ENCODE measurements at regions not wholly inside any gene's neighbourhood (a gene's known extent, or its start where the extent isn't known, plus 50 kb on each side); places are given as distances from the start of the nearest gene placed in this dataset.

DNA sequence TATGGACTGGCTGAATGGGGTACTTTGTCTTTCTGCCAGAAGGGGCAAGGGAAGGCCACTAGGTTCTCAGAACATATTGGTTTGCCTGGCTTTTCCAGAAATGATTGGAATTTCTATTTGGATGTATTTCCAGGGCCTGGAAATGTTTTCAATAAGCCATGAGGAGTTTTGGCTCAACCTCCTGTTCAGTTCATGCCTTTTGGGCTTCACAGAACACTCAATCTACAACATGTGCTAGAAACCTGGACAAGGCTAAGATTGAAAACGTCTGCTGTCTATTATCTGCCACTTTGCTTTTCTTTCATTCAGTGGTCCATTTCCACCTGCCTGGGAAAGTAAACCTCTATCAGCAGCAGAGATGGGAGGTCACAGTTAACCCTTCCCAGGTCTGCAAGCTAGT lies 793.4 kb downstream of the TENT5A start (continued):
- no peak for TF ChIP-seq SMAD4 (CRISPR knock-in tag; IDR thresholded peaks at IDR 0.05)
- TF ChIP-seq SMAD3 (CRISPR knock-in tag; IDR thresholded peaks at IDR 0.05; ENCODE audit: borderline replicate concordance) = no peak
- no peak for TF ChIP-seq SOX15 (CRISPR knock-in tag; IDR thresholded peaks at IDR 0.05)
- TF ChIP-seq ZNF121 (CRISPR knock-in tag; IDR thresholded peaks at IDR 0.05) = no peak
- TF ChIP-seq, protein P1, sequence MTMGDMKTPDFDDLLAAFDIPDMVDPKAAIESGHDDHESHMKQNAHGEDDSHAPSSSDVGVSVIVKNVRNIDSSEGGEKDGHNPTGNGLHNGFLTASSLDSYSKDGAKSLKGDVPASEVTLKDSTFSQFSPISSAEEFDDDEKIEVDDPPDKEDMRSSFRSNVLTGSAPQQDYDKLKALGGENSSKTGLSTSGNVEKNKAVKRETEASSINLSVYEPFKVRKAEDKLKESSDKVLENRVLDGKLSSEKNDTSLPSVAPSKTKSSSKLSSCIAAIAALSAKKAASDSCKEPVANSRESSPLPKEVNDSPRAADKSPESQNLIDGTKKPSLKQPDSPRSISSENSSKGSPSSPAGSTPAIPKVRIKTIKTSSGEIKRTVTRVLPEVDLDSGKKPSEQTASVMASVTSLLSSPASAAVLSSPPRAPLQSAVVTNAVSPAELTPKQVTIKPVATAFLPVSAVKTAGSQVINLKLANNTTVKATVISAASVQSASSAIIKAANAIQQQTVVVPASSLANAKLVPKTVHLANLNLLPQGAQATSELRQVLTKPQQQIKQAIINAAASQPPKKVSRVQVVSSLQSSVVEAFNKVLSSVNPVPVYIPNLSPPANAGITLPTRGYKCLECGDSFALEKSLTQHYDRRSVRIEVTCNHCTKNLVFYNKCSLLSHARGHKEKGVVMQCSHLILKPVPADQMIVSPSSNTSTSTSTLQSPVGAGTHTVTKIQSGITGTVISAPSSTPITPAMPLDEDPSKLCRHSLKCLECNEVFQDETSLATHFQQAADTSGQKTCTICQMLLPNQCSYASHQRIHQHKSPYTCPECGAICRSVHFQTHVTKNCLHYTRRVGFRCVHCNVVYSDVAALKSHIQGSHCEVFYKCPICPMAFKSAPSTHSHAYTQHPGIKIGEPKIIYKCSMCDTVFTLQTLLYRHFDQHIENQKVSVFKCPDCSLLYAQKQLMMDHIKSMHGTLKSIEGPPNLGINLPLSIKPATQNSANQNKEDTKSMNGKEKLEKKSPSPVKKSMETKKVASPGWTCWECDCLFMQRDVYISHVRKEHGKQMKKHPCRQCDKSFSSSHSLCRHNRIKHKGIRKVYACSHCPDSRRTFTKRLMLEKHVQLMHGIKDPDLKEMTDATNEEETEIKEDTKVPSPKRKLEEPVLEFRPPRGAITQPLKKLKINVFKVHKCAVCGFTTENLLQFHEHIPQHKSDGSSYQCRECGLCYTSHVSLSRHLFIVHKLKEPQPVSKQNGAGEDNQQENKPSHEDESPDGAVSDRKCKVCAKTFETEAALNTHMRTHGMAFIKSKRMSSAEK (CRISPR knock-in tag; IDR thresholded peaks at IDR 0.05; ENCODE audit: borderline replicate concordance) = no peak
- TF ChIP-seq FOXJ3 (CRISPR knock-in tag; IDR thresholded peaks at IDR 0.05; ENCODE audit: borderline replicate concordance) = no peak

DNA sequence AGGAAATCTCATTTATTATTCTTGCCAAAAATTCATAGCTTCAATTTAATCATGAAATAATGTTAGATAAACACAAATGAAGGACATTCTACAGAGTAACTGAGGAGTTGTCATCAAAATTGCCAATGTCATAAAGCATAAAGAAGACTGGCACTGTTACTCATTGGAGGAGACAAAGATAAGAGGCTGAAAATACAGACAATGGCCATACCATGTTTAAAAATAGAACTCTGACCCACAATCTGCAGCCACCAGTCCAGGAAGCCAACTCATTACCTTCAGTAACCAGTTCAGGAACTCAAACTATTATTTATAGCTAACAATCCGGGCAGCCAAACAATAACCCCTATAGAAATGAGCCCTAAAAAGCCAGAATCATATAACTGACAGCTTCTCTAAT lies 795.6 kb downstream of the TENT5A start:
- ChIA-PET POLR2A (no interaction called here), CTCF (no interaction called here)
- ATAC-seq = no peak
- no peak for DNase-seq (ENCODE audit: low spot score)
- Mint-ChIP-seq H3K27ac (no peak overlapping the region), H3K4me1 (peaks cover 6% of the 10 kb centered on the region), H3K9me3 (no peaks in the 10 kb centered on the region), H3K27me3 (ENCODE audit: low read depth) (no peaks in the 10 kb centered on the region), H3K36me3 (no peaks in the 10 kb centered on the region), H3K4me3 (no peak overlapping the region)
- TF ChIP-seq ELF4 (CRISPR knock-in tag; IDR thresholded peaks at IDR 0.05; ENCODE audit: low read depth) (no peak), FOXP1 (CRISPR knock-in tag; IDR thresholded peaks at IDR 0.05; ENCODE audit: borderline replicate concordance) (no peak), JAZF1 (CRISPR knock-in tag; IDR thresholded peaks at IDR 0.05) (no peak), MYBL2 (CRISPR knock-in tag; IDR thresholded peaks at IDR 0.05) (no peak), GABPB1 (CRISPR knock-in tag; IDR thresholded peaks at IDR 0.05) (no peak), TEAD4 (CRISPR knock-in tag; IDR thresholded peaks at IDR 0.05) (no peak), HMGA2 (CRISPR knock-in tag; IDR thresholded peaks at IDR 0.05) (no peak), GTF2I (CRISPR knock-in tag; conservative IDR thresholded peaks at IDR 0.05) (no peak), TCF7 (CRISPR knock-in tag; IDR thresholded peaks at IDR 0.05; ENCODE audit: low read depth) (no peak), ZNF121 (CRISPR knock-in tag; IDR thresholded peaks at IDR 0.05) (no peak), ZBTB21 (CRISPR knock-in tag; IDR thresholded peaks at IDR 0.05; ENCODE audit: borderline replicate concordance) (no peak)
- TF ChIP-seq, protein P2, sequence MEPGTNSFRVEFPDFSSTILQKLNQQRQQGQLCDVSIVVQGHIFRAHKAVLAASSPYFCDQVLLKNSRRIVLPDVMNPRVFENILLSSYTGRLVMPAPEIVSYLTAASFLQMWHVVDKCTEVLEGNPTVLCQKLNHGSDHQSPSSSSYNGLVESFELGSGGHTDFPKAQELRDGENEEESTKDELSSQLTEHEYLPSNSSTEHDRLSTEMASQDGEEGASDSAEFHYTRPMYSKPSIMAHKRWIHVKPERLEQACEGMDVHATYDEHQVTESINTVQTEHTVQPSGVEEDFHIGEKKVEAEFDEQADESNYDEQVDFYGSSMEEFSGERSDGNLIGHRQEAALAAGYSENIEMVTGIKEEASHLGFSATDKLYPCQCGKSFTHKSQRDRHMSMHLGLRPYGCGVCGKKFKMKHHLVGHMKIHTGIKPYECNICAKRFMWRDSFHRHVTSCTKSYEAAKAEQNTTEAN (CRISPR knock-in tag; IDR thresholded peaks at IDR 0.05) = no peak
- TF ChIP-seq, protein P3, sequence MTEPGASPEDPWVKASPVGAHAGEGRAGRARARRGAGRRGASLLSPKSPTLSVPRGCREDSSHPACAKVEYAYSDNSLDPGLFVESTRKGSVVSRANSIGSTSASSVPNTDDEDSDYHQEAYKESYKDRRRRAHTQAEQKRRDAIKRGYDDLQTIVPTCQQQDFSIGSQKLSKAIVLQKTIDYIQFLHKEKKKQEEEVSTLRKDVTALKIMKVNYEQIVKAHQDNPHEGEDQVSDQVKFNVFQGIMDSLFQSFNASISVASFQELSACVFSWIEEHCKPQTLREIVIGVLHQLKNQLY (CRISPR knock-in tag; IDR thresholded peaks at IDR 0.05) = no peak
- TF ChIP-seq, protein P4, sequence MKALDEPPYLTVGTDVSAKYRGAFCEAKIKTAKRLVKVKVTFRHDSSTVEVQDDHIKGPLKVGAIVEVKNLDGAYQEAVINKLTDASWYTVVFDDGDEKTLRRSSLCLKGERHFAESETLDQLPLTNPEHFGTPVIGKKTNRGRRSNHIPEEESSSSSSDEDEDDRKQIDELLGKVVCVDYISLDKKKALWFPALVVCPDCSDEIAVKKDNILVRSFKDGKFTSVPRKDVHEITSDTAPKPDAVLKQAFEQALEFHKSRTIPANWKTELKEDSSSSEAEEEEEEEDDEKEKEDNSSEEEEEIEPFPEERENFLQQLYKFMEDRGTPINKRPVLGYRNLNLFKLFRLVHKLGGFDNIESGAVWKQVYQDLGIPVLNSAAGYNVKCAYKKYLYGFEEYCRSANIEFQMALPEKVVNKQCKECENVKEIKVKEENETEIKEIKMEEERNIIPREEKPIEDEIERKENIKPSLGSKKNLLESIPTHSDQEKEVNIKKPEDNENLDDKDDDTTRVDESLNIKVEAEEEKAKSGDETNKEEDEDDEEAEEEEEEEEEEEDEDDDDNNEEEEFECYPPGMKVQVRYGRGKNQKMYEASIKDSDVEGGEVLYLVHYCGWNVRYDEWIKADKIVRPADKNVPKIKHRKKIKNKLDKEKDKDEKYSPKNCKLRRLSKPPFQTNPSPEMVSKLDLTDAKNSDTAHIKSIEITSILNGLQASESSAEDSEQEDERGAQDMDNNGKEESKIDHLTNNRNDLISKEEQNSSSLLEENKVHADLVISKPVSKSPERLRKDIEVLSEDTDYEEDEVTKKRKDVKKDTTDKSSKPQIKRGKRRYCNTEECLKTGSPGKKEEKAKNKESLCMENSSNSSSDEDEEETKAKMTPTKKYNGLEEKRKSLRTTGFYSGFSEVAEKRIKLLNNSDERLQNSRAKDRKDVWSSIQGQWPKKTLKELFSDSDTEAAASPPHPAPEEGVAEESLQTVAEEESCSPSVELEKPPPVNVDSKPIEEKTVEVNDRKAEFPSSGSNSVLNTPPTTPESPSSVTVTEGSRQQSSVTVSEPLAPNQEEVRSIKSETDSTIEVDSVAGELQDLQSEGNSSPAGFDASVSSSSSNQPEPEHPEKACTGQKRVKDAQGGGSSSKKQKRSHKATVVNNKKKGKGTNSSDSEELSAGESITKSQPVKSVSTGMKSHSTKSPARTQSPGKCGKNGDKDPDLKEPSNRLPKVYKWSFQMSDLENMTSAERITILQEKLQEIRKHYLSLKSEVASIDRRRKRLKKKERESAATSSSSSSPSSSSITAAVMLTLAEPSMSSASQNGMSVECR (CRISPR knock-in tag; IDR thresholded peaks at IDR 0.05; ENCODE audit: borderline replicate concordance) = no peak
- TF ChIP-seq, protein P5, sequence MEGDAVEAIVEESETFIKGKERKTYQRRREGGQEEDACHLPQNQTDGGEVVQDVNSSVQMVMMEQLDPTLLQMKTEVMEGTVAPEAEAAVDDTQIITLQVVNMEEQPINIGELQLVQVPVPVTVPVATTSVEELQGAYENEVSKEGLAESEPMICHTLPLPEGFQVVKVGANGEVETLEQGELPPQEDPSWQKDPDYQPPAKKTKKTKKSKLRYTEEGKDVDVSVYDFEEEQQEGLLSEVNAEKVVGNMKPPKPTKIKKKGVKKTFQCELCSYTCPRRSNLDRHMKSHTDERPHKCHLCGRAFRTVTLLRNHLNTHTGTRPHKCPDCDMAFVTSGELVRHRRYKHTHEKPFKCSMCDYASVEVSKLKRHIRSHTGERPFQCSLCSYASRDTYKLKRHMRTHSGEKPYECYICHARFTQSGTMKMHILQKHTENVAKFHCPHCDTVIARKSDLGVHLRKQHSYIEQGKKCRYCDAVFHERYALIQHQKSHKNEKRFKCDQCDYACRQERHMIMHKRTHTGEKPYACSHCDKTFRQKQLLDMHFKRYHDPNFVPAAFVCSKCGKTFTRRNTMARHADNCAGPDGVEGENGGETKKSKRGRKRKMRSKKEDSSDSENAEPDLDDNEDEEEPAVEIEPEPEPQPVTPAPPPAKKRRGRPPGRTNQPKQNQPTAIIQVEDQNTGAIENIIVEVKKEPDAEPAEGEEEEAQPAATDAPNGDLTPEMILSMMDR (IDR thresholded peaks at IDR 0.05) = no peak
- TF ChIP-seq, protein P1 (CRISPR knock-in tag; IDR thresholded peaks at IDR 0.05; ENCODE audit: borderline replicate concordance) = no peak

All from WTC11 (cell line).